ENCODE measurements at regions not wholly inside any gene's neighbourhood (a gene's known extent, or its start where the extent isn't known, plus 50 kb on each side); places are given as distances from the start of the nearest gene placed in this dataset.

DNA sequence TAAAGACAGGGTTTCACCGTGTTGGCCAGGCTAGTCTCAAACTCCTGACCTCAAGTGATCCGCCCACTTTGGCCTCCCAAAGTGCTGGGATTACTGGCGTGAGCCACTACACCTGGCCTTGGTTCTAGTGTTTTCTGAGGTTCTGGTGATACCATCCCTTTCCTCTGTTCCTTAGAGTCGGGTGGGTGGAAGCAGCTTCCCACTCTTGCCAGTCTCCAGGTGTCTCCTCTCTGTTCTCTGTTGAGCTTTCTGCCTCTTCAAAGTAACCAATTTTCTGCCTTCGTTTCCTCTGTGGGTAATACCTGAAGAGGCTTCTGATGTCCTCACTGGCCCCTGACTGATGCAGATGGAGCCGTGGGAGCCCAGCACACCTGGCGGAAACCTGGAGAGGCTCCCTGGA is 53.4 kb upstream of the LHX5 start:
- TF ChIP-seq POLR2A (IDR thresholded peaks at IDR 0.05; ENCODE audit: low read depth) = no peak
- no peak for TF ChIP-seq EP300 (IDR thresholded peaks at IDR 0.05)
- TF ChIP-seq, protein P1, sequence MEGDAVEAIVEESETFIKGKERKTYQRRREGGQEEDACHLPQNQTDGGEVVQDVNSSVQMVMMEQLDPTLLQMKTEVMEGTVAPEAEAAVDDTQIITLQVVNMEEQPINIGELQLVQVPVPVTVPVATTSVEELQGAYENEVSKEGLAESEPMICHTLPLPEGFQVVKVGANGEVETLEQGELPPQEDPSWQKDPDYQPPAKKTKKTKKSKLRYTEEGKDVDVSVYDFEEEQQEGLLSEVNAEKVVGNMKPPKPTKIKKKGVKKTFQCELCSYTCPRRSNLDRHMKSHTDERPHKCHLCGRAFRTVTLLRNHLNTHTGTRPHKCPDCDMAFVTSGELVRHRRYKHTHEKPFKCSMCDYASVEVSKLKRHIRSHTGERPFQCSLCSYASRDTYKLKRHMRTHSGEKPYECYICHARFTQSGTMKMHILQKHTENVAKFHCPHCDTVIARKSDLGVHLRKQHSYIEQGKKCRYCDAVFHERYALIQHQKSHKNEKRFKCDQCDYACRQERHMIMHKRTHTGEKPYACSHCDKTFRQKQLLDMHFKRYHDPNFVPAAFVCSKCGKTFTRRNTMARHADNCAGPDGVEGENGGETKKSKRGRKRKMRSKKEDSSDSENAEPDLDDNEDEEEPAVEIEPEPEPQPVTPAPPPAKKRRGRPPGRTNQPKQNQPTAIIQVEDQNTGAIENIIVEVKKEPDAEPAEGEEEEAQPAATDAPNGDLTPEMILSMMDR (IDR thresholded peaks at IDR 0.05) = no peak
- TF ChIP-seq POLR2AphosphoS5 (IDR thresholded peaks at IDR 0.05) = no peak

All from esophagus muscularis mucosa (tissue), 4 donors.